MM.1S (cell line): ENCODE measurements at regions not wholly inside any gene's neighbourhood (a gene's known extent, or its start where the extent isn't known, plus 50 kb on each side); places are given as distances from the start of the nearest gene placed in this dataset.

ENCODE experiments used
- DNase-seq: peaks from one replicate; pipeline ENCODE4 v3.0.0-alpha.2; 2015
- H2AFZ ChIP-seq: fragments of 300-600 bp; sonication (generic); 2 replicates; pipeline ENCODE4 v1.6.0; 2016; ENCODE audit warnings: antibody characterized with exemption, low read length
- H3F3A ChIP-seq: fragments of 300-600 bp; sonication (generic); 2 replicates; pipeline ENCODE4 v1.6.1; 2016; ENCODE audit warnings: mild to moderate bottlenecking, antibody characterized with exemption, low read length, moderate library complexity, mixed read lengths; ENCODE audit not compliant: insufficient read depth
- H3K27ac ChIP-seq: fragments of 300-600 bp; sonication (generic); 2 replicates; pipeline ENCODE4 v1.5.1; 2016; ENCODE audit warnings: mild to moderate bottlenecking, low read length
- H3K27me3 ChIP-seq: fragments of 300-600 bp; sonication (generic); replicated peaks from 2 replicates; pipeline ENCODE4 v1.6.0; 2016; ENCODE audit warnings: low read length; ENCODE audit not compliant: insufficient read depth
- H3K36me3 ChIP-seq: fragments of 300-600 bp; sonication (generic); replicated peaks from 2 replicates; pipeline ENCODE4 v1.6.1; 2016; ENCODE audit warnings: mild to moderate bottlenecking, low read length, mixed read lengths; ENCODE audit not compliant: insufficient read depth
- H3K4me1 ChIP-seq: fragments of 300-600 bp; sonication (generic); 2 replicates; pipeline ENCODE4 v1.6.1; 2016; ENCODE audit warnings: low read length, mixed read lengths
- H3K4me2 ChIP-seq: fragments of 300-600 bp; sonication (generic); 2 replicates; pipeline ENCODE4 v1.6.0; 2016; ENCODE audit warnings: low read depth, low read length
- H3K4me3 ChIP-seq: fragments of 300-600 bp; sonication (generic); 2 replicates; pipeline ENCODE4 v1.5.1; 2016; ENCODE audit warnings: low read length, mixed read lengths
- H3K79me2 ChIP-seq: fragments of 300-600 bp; sonication (generic); 2 replicates; pipeline ENCODE4 v1.6.1; 2016; ENCODE audit warnings: mixed run types, low read length, mixed read lengths
- H3K9ac ChIP-seq: fragments of 300-600 bp; sonication (generic); 2 replicates; pipeline ENCODE4 v1.6.1; 2016; ENCODE audit warnings: low read length, mixed read lengths
- H3K9me2 ChIP-seq: fragments of 300-600 bp; sonication (generic); replicated peaks from 2 replicates; pipeline ENCODE4 v1.6.1; 2016; ENCODE audit warnings: mild to moderate bottlenecking, low read length, mixed read lengths; ENCODE audit not compliant: insufficient read depth
- H3K9me3 ChIP-seq: fragments of 300-600 bp; sonication (generic); replicated peaks from 2 replicates; pipeline ENCODE4 v1.6.1; 2016; ENCODE audit warnings: mild to moderate bottlenecking, low read length, mixed read lengths; ENCODE audit not compliant: insufficient read depth
- H4K20me1 ChIP-seq: fragments of 300-600 bp; sonication (generic); 2 replicates; pipeline ENCODE4 v1.6.1; 2016; ENCODE audit warnings: mild to moderate bottlenecking, low read length, moderate library complexity, mixed read lengths; ENCODE audit not compliant: insufficient read depth
- EZH2 ChIP-seq: fragments of 300-600 bp; sonication (generic); optimal IDR thresholded peaks from 2 replicates; pipeline ENCODE3; 2017; ENCODE audit warnings: low read depth, mild to moderate bottlenecking, antibody characterized with exemption, low read length, mixed read lengths
- EZH2phosphoT487 ChIP-seq: fragments of 300-600 bp; sonication (generic); IDR thresholded peaks from 2 replicates; pipeline ENCODE4 v1.6.1; 2018; ENCODE audit warnings: antibody characterized with exemption, low read length
- TF ChIP-seq, protein P1 (sequence below): fragments of 300-600 bp; sonication (generic); IDR thresholded peaks from 2 replicates; pipeline ENCODE4 v1.5.1; 2016; ENCODE audit warnings: antibody characterized with exemption, low read length, mixed read lengths

DNA sequence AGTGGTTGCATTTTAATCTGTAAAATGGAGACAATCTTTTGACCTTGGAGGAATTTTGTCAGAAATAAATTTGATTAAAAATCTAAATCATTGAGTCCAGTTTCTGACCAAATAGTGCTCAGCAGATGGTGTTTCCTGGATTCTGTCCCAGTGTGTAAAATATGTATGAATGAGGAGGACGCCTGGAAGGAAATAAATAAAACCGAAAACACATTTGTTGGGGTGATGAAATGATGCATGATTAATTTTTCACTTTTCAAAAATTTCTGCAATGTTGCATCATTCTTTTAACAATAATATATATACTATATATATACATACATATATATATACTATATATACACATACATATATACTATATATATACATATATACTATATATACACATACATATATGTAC is 261.1 kb upstream of the TRIB2 start:
- H3K27ac ChIP-seq: no peak overlapping the region

DNA sequence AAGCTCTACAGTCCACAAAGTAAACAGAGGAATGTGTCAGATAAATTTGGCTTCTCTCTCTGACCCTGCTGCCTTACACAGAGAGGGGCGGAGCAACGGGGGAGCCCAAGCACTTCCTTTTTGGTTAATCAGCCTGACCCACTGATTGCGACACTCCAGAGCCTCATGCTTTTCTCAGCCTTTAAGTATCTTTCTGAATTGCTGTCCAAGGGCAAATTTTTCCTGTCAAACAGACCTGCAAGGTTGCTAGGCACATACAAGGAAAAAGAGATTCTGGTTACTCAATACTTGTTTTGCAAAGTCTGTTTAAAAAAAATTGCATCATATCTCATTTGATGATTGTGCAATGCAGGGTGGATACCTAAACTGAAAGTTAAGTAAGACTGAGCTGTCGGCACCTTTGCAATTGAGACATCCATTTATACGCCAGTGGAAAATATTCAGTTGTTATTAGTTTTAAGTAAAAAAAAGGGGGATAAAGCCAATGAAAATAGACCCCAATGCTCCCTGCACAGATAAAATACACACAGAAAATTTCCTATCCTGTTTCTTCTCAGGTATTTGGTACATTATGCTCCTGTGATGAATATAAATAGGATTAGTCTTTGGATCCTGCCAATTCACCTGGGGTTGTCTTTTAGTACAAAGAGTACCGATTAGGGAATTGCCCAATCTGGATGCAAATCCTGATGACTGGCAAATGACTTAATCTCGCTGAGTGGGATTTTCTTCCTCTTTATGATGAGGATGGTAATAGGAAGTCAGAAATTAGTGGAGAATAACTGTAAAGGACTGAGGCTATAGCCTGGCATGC is 260.2 kb upstream of the TRIB2 start:
- Histone ChIP-seq H3K9me2 (no peaks in the 10 kb centered on the region), H3K4me1 (peaks cover 7% of the 10 kb centered on the region; the same call in 1 of the 2 replicates), H3K36me3 (no peaks in the 10 kb centered on the region), H3K9me3 (no peaks in the 10 kb centered on the region), H3K27ac (no peak overlapping the region), H3K4me3 (peak overlapping the region; percentile 58), H3K79me2 (no peaks in the 10 kb centered on the region), H3K4me2 (peak overlapping the region; percentile 56), H2AFZ (peak overlapping the region; percentile 69), H3K9ac (no peak overlapping the region), H3F3A (no peaks in the 10 kb centered on the region), H3K27me3 (no peaks in the 10 kb centered on the region), H4K20me1 (no peaks in the 10 kb centered on the region)
- peak; percentile 69 for DNase-seq
- TF ChIP-seq, protein P1, sequence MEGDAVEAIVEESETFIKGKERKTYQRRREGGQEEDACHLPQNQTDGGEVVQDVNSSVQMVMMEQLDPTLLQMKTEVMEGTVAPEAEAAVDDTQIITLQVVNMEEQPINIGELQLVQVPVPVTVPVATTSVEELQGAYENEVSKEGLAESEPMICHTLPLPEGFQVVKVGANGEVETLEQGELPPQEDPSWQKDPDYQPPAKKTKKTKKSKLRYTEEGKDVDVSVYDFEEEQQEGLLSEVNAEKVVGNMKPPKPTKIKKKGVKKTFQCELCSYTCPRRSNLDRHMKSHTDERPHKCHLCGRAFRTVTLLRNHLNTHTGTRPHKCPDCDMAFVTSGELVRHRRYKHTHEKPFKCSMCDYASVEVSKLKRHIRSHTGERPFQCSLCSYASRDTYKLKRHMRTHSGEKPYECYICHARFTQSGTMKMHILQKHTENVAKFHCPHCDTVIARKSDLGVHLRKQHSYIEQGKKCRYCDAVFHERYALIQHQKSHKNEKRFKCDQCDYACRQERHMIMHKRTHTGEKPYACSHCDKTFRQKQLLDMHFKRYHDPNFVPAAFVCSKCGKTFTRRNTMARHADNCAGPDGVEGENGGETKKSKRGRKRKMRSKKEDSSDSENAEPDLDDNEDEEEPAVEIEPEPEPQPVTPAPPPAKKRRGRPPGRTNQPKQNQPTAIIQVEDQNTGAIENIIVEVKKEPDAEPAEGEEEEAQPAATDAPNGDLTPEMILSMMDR: no peak
- TF ChIP-seq EZH2phosphoT487 (no peak), EZH2 (no peak)

More for the DNA sequence above, 261.1 kb upstream of the TRIB2 start:
- no peaks in the 10 kb centered on the region for H4K20me1 ChIP-seq
- peaks cover 7% of the 10 kb centered on the region; the same call in 1 of the 2 replicates for H3K4me1 ChIP-seq
- no peak overlapping the region for H3K4me3 ChIP-seq
- DNase-seq: no peak
- H3K79me2 ChIP-seq: no peaks in the 10 kb centered on the region
- TF ChIP-seq EZH2phosphoT487 (no peak), EZH2 (no peak)
- TF ChIP-seq, protein P1: no peak
- H3K27me3 ChIP-seq: no peaks in the 10 kb centered on the region
- no peak overlapping the region for H3K9ac ChIP-seq
- no peaks in the 10 kb centered on the region for H3F3A ChIP-seq
- no peaks in the 10 kb centered on the region for H3K9me2 ChIP-seq
- H3K36me3 ChIP-seq: no peaks in the 10 kb centered on the region
- no peak overlapping the region for H2AFZ ChIP-seq
- H3K4me2 ChIP-seq: no peak overlapping the region
- H3K9me3 ChIP-seq: no peaks in the 10 kb centered on the region

DNA sequence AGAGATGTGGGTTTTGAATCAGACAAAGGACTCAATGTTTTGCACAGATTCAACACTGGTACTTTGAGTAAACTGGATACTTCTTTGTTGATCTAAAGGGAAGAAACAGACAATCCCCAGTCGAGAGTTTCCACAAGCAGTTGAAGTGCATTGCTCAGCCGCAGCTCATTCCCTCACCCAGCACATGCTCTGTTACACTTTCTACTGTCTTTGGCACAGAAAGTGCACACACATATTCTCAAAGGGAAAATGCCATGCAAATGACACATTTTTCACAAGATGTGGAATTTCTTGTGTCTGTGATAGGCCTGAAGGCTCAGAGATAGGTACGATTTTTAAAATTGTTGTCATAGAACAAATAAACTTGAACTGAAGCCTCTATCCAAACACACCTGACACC is 258.9 kb upstream of the TRIB2 start:
- DNase-seq: no peak
- Histone ChIP-seq H3K79me2 (no peaks in the 10 kb centered on the region), H3K9me3 (no peaks in the 10 kb centered on the region), H3K9ac (no peak overlapping the region), H2AFZ (no peak overlapping the region), H3K4me3 (no peak overlapping the region), H3K36me3 (no peaks in the 10 kb centered on the region), H3F3A (no peaks in the 10 kb centered on the region), H4K20me1 (no peaks in the 10 kb centered on the region), H3K9me2 (no peaks in the 10 kb centered on the region), H3K27ac (no peak overlapping the region), H3K4me2 (no peak overlapping the region), H3K4me1 (peaks cover 4% of the 10 kb centered on the region; the same call in 1 of the 2 replicates), H3K27me3 (no peaks in the 10 kb centered on the region)
- TF ChIP-seq, protein P1: no peak
- TF ChIP-seq EZH2 (no peak), EZH2phosphoT487 (no peak)
